AG04449 (cell line): ENCODE measurements at regions not wholly inside any gene's neighbourhood (a gene's known extent, or its start where the extent isn't known, plus 50 kb on each side); places are given as distances from the start of the nearest gene placed in this dataset.

Experiments used
- CTCF ChIA-PET: fragments of 350-600 bp; formaldehyde crosslinking; extraction: SDS; loops from one replicate; lab custom pipeline; 2021; ENCODE audit warnings: antibody characterized with exemption; lab: Yijun Ruan, JAX
- POLR2A ChIA-PET: fragments of 400-600, 350-600 bp; formaldehyde crosslinking; extraction: SDS; loops from one replicate; lab custom pipeline; 2020; ENCODE audit warnings: antibody characterized with exemption, inconsistent platforms; lab: Yijun Ruan, JAX
- DNase-seq: peaks from one replicate; pipeline ENCODE4 v3.0.0-alpha.2; 2010; ENCODE audit warnings: low read depth, low spot score
- H3K4me3 ChIP-seq: 2 replicates; pipeline ENCODE4 v1.5.1; 2011; ENCODE audit warnings: low read depth, mild to moderate bottlenecking, control low read depth, low read length
- CTCF ChIP-seq: IDR thresholded peaks from one replicate; pipeline ENCODE4 v1.5.1; 2011; ENCODE audit warnings: mild to moderate bottlenecking, moderate library complexity, low read length, control low read depth, inconsistent platforms; ENCODE audit not compliant: insufficient read depth; ENCODE audit errors: missing control alignments

DNA sequence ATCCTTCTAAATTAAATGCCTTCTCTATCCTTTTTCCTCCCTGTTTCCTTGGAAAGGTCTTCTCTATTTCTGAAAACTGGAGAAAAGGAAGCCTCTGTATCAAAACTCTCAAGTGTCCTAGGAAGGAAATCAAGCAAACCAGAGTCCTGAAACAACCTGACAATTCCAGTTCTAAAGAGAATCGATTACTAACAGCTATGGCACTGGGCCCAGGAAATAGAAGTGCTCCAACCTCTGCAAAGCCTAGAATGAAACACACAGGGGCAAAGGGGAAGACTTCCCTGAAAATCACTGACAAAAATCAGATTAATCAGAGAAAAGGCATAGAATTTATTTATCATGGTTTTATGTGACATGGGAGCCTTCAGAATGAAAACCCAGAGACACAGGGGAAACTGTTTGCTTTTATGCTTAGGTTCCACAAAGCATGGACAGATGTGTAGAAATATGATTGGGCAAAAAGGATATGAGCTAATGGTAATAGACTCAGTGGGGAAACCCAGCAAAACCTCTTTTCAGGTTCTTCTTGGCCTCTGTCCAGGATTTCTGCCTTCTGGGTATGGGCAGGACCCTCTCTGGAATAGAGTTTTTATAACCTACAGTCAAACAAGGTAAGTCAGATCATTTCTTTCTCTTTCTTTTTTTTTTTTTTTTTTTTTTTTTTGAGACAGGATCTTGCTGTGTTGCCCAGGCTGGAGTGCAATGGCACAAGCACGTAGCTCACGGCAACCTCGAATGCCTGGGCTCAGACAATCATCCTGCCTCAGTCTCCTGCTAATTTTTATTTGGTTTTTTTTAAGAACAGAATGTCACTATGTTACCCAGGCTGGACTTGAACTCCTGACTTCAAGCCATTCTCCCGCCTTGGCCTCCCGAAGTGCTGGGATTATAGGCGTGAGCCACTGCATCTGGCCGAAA lies 91.7 kb downstream of the CD24 start:
- POLR2A ChIA-PET = no interaction called here

DNA sequence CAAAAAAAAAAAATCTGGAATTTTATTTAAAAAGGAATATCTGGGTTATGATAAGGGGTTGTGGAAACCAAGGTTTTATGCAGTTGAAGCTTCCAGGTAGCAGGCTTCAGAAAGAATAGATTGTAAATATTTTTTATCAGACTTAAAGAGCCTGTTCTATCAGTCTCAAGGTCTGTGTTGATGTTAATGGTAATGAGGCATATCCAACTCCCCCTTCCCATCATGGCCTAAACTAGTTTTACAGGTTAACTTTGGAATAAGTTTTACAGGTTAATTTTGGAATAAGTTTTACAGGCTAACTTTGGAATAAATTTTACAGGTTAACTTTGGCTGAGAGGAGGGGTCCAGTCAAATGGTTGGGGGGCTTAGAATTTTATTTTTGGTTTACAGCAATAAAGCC lies 92.4 kb downstream of the CD24 start:
- no peak overlapping the region for H3K4me3 ChIP-seq
- POLR2A ChIA-PET = no interaction called here
- TF ChIP-seq CTCF = no peak

More for the DNA sequence above, 91.7 kb downstream of the CD24 start:
- no peak for TF ChIP-seq CTCF
- H3K4me3 ChIP-seq = no peak overlapping the region
- CTCF ChIA-PET = interaction anchor here (0.9 to 1.1 kb wide), 2 partner anchors 9 to 12 kb away, joined by 3 read pairs; no protein-coding TSS in a partner anchor
- DNase-seq = no peak

DNA sequence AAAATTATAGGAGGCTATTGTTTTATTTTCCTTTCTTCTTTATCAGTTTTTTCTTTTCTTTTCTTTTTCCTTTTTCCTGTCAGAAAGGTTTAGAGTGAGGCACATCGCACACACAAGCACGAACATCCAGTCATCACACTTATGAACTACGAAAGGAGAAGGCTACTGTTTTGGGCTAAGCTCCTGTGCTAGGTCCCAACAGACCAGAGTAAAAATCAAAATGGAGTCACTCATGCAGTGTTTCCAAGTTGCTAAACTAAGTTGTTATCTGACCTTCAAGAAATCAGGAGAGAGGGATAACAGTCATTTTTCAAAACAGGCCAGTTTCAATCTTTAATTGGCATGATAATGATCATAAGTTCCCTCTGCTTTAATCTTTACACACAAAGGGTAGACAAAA lies 93.6 kb downstream of the CD24 start:
- no peak for TF ChIP-seq CTCF
- H3K4me3 ChIP-seq = no peak overlapping the region
- no peak for DNase-seq
- ChIA-PET CTCF (no interaction called here), POLR2A (no interaction called here)

More for the DNA sequence above, 92.4 kb downstream of the CD24 start:
- CTCF ChIA-PET = no interaction called here
- no peak for DNase-seq

GRCh38 chr6:106875782-106876321 lies 98.7 kb downstream of the CD24 start:
- ChIA-PET CTCF (no interaction called here), POLR2A (no interaction called here)
- no peak for DNase-seq
- TF ChIP-seq CTCF = no peak
- H3K4me3 ChIP-seq = no peak overlapping the region

DNA sequence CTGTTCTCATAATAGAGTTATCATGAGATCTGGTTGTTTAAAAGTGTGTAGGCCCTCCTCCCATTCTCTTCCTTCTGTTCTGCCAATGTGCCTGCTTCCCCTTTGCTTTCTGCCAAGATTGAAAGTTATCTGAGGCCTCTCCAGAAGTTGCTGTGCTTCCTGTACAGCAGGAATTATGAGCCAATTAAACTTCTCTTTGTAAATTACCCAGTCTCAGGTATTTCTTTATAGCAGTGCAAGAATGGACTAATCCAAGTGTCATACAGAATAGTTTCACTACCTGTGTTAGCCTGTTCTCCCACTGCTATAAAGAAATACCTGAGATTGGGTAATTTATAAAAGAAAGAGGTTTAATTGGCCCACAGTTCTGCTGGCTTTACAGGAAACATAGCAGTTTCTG lies 100.0 kb downstream of the CD24 start:
- H3K4me3 ChIP-seq = no peak overlapping the region
- ChIA-PET CTCF (no interaction called here), POLR2A (no interaction called here)
- no peak for DNase-seq
- no peak for TF ChIP-seq CTCF

GRCh38 chr6:106872049-106872448 lies 102.5 kb downstream of the CD24 start:
- no peak for TF ChIP-seq CTCF
- no peak for DNase-seq
- CTCF ChIA-PET = interaction anchor here (0.6 to 0.8 kb wide), 2 partner anchors 107 to 425 kb away, joined by 3 to 4 read pairs; no protein-coding TSS in a partner anchor
- H3K4me3 ChIP-seq = no peak overlapping the region
- POLR2A ChIA-PET = no interaction called here
